ELR (cell line): ENCODE measurements at regions not wholly inside any gene's neighbourhood (a gene's known extent, or its start where the extent isn't known, plus 50 kb on each side); places are given as distances from the start of the nearest gene placed in this dataset.

Experiments
- DNase-seq: peaks from one replicate; pipeline ENCODE4 v3.0.0-alpha.2; 2015; ENCODE audit warnings: low read depth

- no peak for DNase-seq
These were observed 99.5 kb upstream of the AVPR1A start for GRCh38 chr12:63250486-63250885.

- DNase-seq: no peak
These were observed 87.9 kb upstream of the AVPR1A start for GRCh38 chr12:63238892-63239291.

- no peak for DNase-seq
These were observed 81.9 kb upstream of the AVPR1A start for GRCh38 chr12:63232896-63233295.

GRCh38 chr12:63228853-63229252, 77.9 kb upstream of the AVPR1A start:
- no peak for DNase-seq

GRCh38 chr12:63226792-63227463, 75.9 kb upstream of the AVPR1A start:
- no peak for DNase-seq

GRCh38 chr12:63224396-63224795, 73.4 kb upstream of the AVPR1A start:
- no peak for DNase-seq

GRCh38 chr12:63223128-63223527, 72.1 kb upstream of the AVPR1A start:
- no peak for DNase-seq

GRCh38 chr12:63222582-63222981, 71.6 kb upstream of the AVPR1A start:
- no peak for DNase-seq

- DNase-seq: no peak
These were observed 69.9 kb upstream of the AVPR1A start for GRCh38 chr12:63220921-63221320.

- DNase-seq: no peak
These were observed 61.3 kb upstream of the AVPR1A start for GRCh38 chr12:63212316-63212715.

- DNase-seq: no peak
These were observed 58.0 kb upstream of the AVPR1A start for GRCh38 chr12:63208956-63209355.

- peak; percentile 15 for DNase-seq
These were observed 55.9 kb upstream of the AVPR1A start for GRCh38 chr12:63206909-63207308.

- DNase-seq: no peak
These were observed 55.5 kb upstream of the AVPR1A start for GRCh38 chr12:63206494-63206893.
